Panc1 (cell line): ENCODE measurements at regions not wholly inside any gene's neighbourhood (a gene's known extent, or its start where the extent isn't known, plus 50 kb on each side); places are given as distances from the start of the nearest gene placed in this dataset.

Source experiments
- POLR2AphosphoS5 ChIP-seq: IDR thresholded peaks from 2 replicates; pipeline ENCODE4 v1.6.1; 2012; ENCODE audit warnings: mild to moderate bottlenecking, low read depth, low read length, moderate library complexity
- SIN3A ChIP-seq: IDR thresholded peaks from 2 replicates; pipeline ENCODE4 v1.6.1; 2012; ENCODE audit warnings: low read depth, mild to moderate bottlenecking, low read length, moderate library complexity, borderline replicate concordance; ENCODE audit not compliant: insufficient read depth
- TCF7L2 ChIP-seq: IDR thresholded peaks from 2 replicates; pipeline ENCODE4 v1.6.1; 2011; ENCODE audit warnings: mild to moderate bottlenecking, low read depth, low read length, inconsistent platforms
- TF ChIP-seq, protein P1 (sequence below): fragments of 450-650 bp; IDR thresholded peaks from 2 replicates; pipeline ENCODE4 v1.5.1; 2017; ENCODE audit warnings: mild to moderate bottlenecking

DNA sequence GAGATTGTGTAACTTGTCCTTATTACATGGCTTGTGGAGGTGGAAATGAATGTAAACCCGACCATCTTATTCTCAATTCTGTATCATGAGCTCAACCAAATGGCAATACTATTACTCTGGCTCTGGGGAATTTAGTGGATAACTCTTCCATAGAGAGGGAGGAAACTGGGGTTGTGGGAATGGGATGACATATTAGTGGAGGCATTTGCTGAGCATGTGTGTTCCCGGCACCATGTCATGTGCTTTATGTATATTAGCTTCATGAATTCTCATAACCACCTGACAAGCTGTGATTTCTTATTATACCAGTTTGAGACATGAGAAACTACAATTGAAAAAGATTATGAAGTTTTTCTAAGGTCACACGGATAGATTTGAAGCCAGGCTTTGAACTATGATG is 112.8 kb upstream of the TMEFF2 start:
- TF ChIP-seq, protein P1, sequence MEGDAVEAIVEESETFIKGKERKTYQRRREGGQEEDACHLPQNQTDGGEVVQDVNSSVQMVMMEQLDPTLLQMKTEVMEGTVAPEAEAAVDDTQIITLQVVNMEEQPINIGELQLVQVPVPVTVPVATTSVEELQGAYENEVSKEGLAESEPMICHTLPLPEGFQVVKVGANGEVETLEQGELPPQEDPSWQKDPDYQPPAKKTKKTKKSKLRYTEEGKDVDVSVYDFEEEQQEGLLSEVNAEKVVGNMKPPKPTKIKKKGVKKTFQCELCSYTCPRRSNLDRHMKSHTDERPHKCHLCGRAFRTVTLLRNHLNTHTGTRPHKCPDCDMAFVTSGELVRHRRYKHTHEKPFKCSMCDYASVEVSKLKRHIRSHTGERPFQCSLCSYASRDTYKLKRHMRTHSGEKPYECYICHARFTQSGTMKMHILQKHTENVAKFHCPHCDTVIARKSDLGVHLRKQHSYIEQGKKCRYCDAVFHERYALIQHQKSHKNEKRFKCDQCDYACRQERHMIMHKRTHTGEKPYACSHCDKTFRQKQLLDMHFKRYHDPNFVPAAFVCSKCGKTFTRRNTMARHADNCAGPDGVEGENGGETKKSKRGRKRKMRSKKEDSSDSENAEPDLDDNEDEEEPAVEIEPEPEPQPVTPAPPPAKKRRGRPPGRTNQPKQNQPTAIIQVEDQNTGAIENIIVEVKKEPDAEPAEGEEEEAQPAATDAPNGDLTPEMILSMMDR: no peak
- TF ChIP-seq POLR2AphosphoS5: no peak
- TF ChIP-seq TCF7L2: no peak
- TF ChIP-seq SIN3A: no peak
